K562 (cell line): ENCODE measurements at regions not wholly inside any gene's neighbourhood (a gene's known extent, or its start where the extent isn't known, plus 50 kb on each side); places are given as distances from the start of the nearest gene placed in this dataset.

Source experiments
- ATF1 ChIP-seq, 2 experiments: fragments of 450-650 bp in 1 of 2; IDR thresholded peaks; 2 replicates each; pipeline ENCODE4 v1.6.1; 2016; ENCODE audit warnings: missing compliant biosample characterization in 1 of 2, missing genetic modification characterization in 1 of 2
- BRF2 ChIP-seq: IDR thresholded peaks from 3 replicates; pipeline ENCODE4 v1.6.1; 2011; ENCODE audit warnings: borderline replicate concordance, mild to moderate bottlenecking; ENCODE audit not compliant: insufficient read length, insufficient read depth
- CHD1 ChIP-seq: fragments of 200-600 bp; sonication (generic); IDR thresholded peaks from one replicate; pipeline ENCODE4 v1.6.1; 2012; ENCODE audit warnings: mild to moderate bottlenecking, moderate library complexity, low read length, inconsistent platforms
- CTCF ChIP-seq, 3 experiments: IDR thresholded peaks in 2 of 3; conservative IDR thresholded peaks in 1 of 3; 2 replicates each; pipeline ENCODE4 v1.5.1; 2011 to 2012; ENCODE audit warnings: low read length in 3 of 3, mild to moderate bottlenecking in 3 of 3, control low read depth in 2 of 3, improper control_type of control experiment in 1 of 3, inconsistent platforms in 1 of 3, low read depth in 1 of 3, mixed read lengths in 1 of 3, moderate library complexity in 1 of 3; ENCODE audit not compliant: insufficient read depth in 2 of 3
- EZH2 ChIP-seq: IDR thresholded peaks from 2 replicates; pipeline ENCODE4 v1.6.1; 2012; ENCODE audit warnings: low read depth, mild to moderate bottlenecking, inconsistent platforms, low read length, borderline replicate concordance
- MAFK ChIP-seq: IDR thresholded peaks from 2 replicates; pipeline ENCODE4 v1.6.1; 2011; ENCODE audit warnings: low read length, improper control_type of control experiment
- NFIX ChIP-seq: fragments of 250-450 bp; sonication (Bioruptor Pico); IDR thresholded peaks from 2 replicates; pipeline ENCODE4 v1.4.0; 2020; ENCODE audit warnings: low read depth, mild to moderate bottlenecking, moderate library complexity
- PBX2 ChIP-seq, 2 experiments: IDR thresholded peaks in 1 of 2; conservative IDR thresholded peaks in 1 of 2; 2 replicates each; pipeline ENCODE4 v1.6.1; 2016; ENCODE audit warnings: low read depth in 2 of 2, mild to moderate bottlenecking in 1 of 2, missing compliant biosample characterization in 1 of 2, missing genetic modification characterization in 1 of 2, moderate library complexity in 1 of 2
- RCOR1 ChIP-seq, 2 experiments: IDR thresholded peaks; 2 replicates each; pipeline ENCODE4 v1.6.1; 2012; ENCODE audit warnings: low read depth in 2 of 2, low read length in 2 of 2, borderline replicate concordance in 1 of 2, improper control_type of control experiment in 1 of 2
- SIRT6 ChIP-seq: IDR thresholded peaks from one replicate; pipeline ENCODE4 v1.6.1; 2012; ENCODE audit warnings: low read depth, mild to moderate bottlenecking, control low read depth, inconsistent platforms, low read length, moderate library complexity
- SRSF7 ChIP-seq: fragments of 200-400 bp; formaldehyde crosslinking; optimal IDR thresholded peaks from 2 replicates; pipeline ENCODE3; 2017; ENCODE audit warnings: mild to moderate bottlenecking, low read depth, low read length
- ZFX ChIP-seq: sonication (generic); formaldehyde crosslinking; IDR thresholded peaks from 2 replicates; pipeline ENCODE4 v1.8.0; 2022; ENCODE audit warnings: mild to moderate bottlenecking, missing genetic modification reagents, moderate library complexity

- no peak for TF ChIP-seq NFIX (CRISPR knock-in tag)
- no peak for TF ChIP-seq EZH2
- no peak for TF ChIP-seq RCOR1 (IDR thresholded peaks at IDR 0.05; ENCODE audit: borderline replicate concordance in 1 of 2, low read depth in 2 of 2, low read length in 2 of 2)
- no peak for TF ChIP-seq BRF2
- TF ChIP-seq CHD1: no peak
- TF ChIP-seq PBX2 (CRISPR knock-in tag; IDR thresholded peaks at IDR 0.05; ENCODE audit: low read depth): no peak
- TF ChIP-seq PBX2 (tag; conservative IDR thresholded peaks at IDR 0.05; ENCODE audit: low read depth): no peak
- TF ChIP-seq SIRT6: no peak
- TF ChIP-seq ZFX (CRISPR knock-in tag): no peak
- TF ChIP-seq MAFK: no peak
- TF ChIP-seq CTCF (IDR thresholded peaks at IDR 0.05 in 2 of 3, conservative IDR thresholded peaks at IDR 0.05 in 1 of 3; ENCODE audit: insufficient read depth in 2 of 3, low read depth in 1 of 3, low read length in 3 of 3): no peak
- TF ChIP-seq ATF1 (CRISPR knock-in tag; IDR thresholded peaks at IDR 0.05): no peak
- TF ChIP-seq ATF1 (tag; IDR thresholded peaks at IDR 0.05): no peak
- TF ChIP-seq SRSF7: no peak
Measured at GRCh38 chr17:72414967-72415853, 294.4 kb downstream of the SOX9 start.
